ENCODE measurements at regions not wholly inside any gene's neighbourhood (a gene's known extent, or its start where the extent isn't known, plus 50 kb on each side); places are given as distances from the start of the nearest gene placed in this dataset.

DNA sequence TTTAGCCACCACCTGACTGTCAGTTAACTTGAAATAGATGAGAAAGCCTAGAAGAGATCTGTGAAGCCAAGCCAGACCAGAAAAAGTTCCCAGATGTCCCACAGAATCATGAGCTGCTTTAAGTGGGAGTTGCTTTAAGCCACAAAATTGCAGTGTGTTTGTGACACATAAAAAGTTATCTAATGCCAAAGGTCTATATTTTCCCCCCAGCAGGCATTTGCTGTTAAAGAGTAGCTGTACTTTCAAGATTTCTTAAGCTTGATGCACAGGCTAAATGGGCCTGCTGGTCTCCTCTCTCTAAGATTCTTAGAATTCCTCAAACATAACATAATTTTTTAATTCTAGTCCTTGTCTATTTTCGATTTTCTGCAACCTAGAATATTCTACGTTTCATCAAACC is 825.7 kb downstream of the FAM181B start:
- TF ChIP-seq CTCF (IDR thresholded peaks at IDR 0.05; ENCODE audit: low read depth, low read length, missing input control), result no peak
- TF ChIP-seq TAF1 (conservative IDR thresholded peaks at IDR 0.05), result no peak
- no peak for TF ChIP-seq HNF4G (IDR thresholded peaks at IDR 0.05)
- TF ChIP-seq JUND (IDR thresholded peaks at IDR 0.05), result no peak
- TF ChIP-seq RAD21 (IDR thresholded peaks at IDR 0.05), result no peak
- no peak for TF ChIP-seq YY1 (IDR thresholded peaks at IDR 0.05)
- no peak for TF ChIP-seq GABPA (IDR thresholded peaks at IDR 0.05 in 1 of 2, conservative IDR thresholded peaks at IDR 0.05 in 1 of 2)
- no peak for TF ChIP-seq EGR1 (IDR thresholded peaks at IDR 0.05; ENCODE audit: low read depth in 2 of 2)
- TF ChIP-seq RXRA (IDR thresholded peaks at IDR 0.05), result no peak
- TF ChIP-seq NR2F2 (IDR thresholded peaks at IDR 0.05), result no peak

All from liver (tissue), 3 donors.